GM23338 (cell line): ENCODE measurements at regions not wholly inside any gene's neighbourhood (a gene's known extent, or its start where the extent isn't known, plus 50 kb on each side); places are given as distances from the start of the nearest gene placed in this dataset.

ENCODE experiments used
- ATAC-seq: fragments of 200-7000 bp; cut with Tn5 transposase; 3 replicates; pipeline ENCODE4 v1.9.1; 2020
- DNase-seq: peaks from one replicate; pipeline ENCODE4 v3.0.0-alpha.2; 2015; ENCODE audit warnings: low spot score
- H2AFZ ChIP-seq: fragments of 200-600 bp; sonication (generic); 2 replicates; pipeline ENCODE4 v1.8.0; 2016; ENCODE audit warnings: antibody characterized with exemption, mild to moderate bottlenecking, moderate library complexity
- H3F3A ChIP-seq: fragments of 200-600 bp; sonication (generic); replicated peaks from 2 replicates; pipeline ENCODE4 v1.8.0; 2017; ENCODE audit warnings: antibody characterized with exemption, mixed run types, low read depth
- H3K27ac ChIP-seq: fragments of 200-600 bp; sonication (generic); 2 replicates; pipeline ENCODE4 v1.6.1; 2016; ENCODE audit warnings: low read depth
- H3K27me3 ChIP-seq: fragments of 200-600 bp; sonication (generic); 2 replicates; pipeline ENCODE4 v1.8.0; 2016; ENCODE audit warnings: mild to moderate bottlenecking, mixed run types, moderate library complexity; ENCODE audit not compliant: insufficient read depth
- H3K36me3 ChIP-seq: fragments of 200-600 bp; sonication (generic); 2 replicates; pipeline ENCODE4 v1.8.0; 2016; ENCODE audit warnings: mild to moderate bottlenecking; ENCODE audit not compliant: insufficient read depth
- H3K4me1 ChIP-seq: fragments of 200-600 bp; sonication (generic); 2 replicates; pipeline ENCODE4 v1.8.0; 2016; ENCODE audit warnings: mild to moderate bottlenecking, moderate library complexity; ENCODE audit not compliant: insufficient read depth
- H3K4me2 ChIP-seq: fragments of 200-600 bp; sonication (generic); 2 replicates; pipeline ENCODE4 v1.7.1; 2017; ENCODE audit warnings: mixed run types
- H3K4me3 ChIP-seq: fragments of 200-600 bp; sonication (generic); 2 replicates; pipeline ENCODE4 v1.6.1; 2016; ENCODE audit warnings: mixed run types
- H3K79me2 ChIP-seq: fragments of 200-600 bp; sonication (generic); replicated peaks from 2 replicates; pipeline ENCODE4 v1.8.0; 2017; ENCODE audit warnings: mild to moderate bottlenecking; ENCODE audit not compliant: insufficient read depth
- H3K9me2 ChIP-seq: fragments of 200-600 bp; sonication (generic); 2 replicates; pipeline ENCODE4 v1.8.0; 2017; ENCODE audit not compliant: insufficient read depth
- H4K20me1 ChIP-seq: fragments of 200-600 bp; sonication (generic); replicated peaks from 2 replicates; pipeline ENCODE4 v1.8.0; 2017; ENCODE audit warnings: mild to moderate bottlenecking; ENCODE audit not compliant: insufficient read depth
- H3K27ac Mint-ChIP-seq: 2 replicates; pipeline ENCODE4 v1.8.0; 2020; ENCODE audit warnings: inconsistent platforms, mild to moderate bottlenecking, moderate library complexity, mixed read lengths
- H3K27me3 Mint-ChIP-seq: 3 replicates; pipeline ENCODE4 v1.8.0; 2022; ENCODE audit warnings: low read depth, mild to moderate bottlenecking, moderate library complexity, mixed read lengths, inconsistent platforms; ENCODE audit not compliant: insufficient read depth, poor library complexity
- H3K36me3 Mint-ChIP-seq: 3 replicates; pipeline ENCODE4 v1.8.0; 2021; ENCODE audit warnings: low read depth, mild to moderate bottlenecking, inconsistent platforms, moderate library complexity, mixed read lengths
- H3K4me1 Mint-ChIP-seq: 3 replicates; pipeline ENCODE4 v1.8.0; 2020; ENCODE audit warnings: mild to moderate bottlenecking, inconsistent platforms, mixed read lengths
- H3K4me3 Mint-ChIP-seq: 3 replicates; pipeline ENCODE4 v1.8.0; 2021; ENCODE audit warnings: moderate library complexity, mild to moderate bottlenecking, inconsistent platforms, mixed read lengths
- H3K9me3 Mint-ChIP-seq: 3 replicates; pipeline ENCODE4 v1.8.0; 2020; ENCODE audit warnings: moderate library complexity, mild to moderate bottlenecking, inconsistent platforms, mixed read lengths
- CTCF ChIP-seq, 2 experiments: fragments of 200-600 bp in 1 of 2; sonication (generic) in 1 of 2; conservative IDR thresholded peaks; 2 replicates each; pipeline versions ENCODE4 v1.5.1 to v1.6.1; 2016 to 2017; ENCODE audit warnings: antibody characterized with exemption in 2 of 2, low read depth in 2 of 2, mild to moderate bottlenecking in 2 of 2, moderate library complexity in 1 of 2
- ETS1 ChIP-seq: IDR thresholded peaks from 2 replicates; pipeline ENCODE4 v1.6.1; 2016; ENCODE audit warnings: antibody characterized with exemption
- EZH2 ChIP-seq: fragments of 200-600 bp; sonication (generic); IDR thresholded peaks from one replicate; pipeline ENCODE4 v1.8.0; 2017; ENCODE audit warnings: antibody characterized with exemption, mild to moderate bottlenecking, low read depth; ENCODE audit not compliant: unreplicated experiment
- EZH2phosphoT487 ChIP-seq: fragments of 200-600 bp; sonication (generic); IDR thresholded peaks from one replicate; pipeline ENCODE4 v1.8.1; 2018; ENCODE audit warnings: antibody characterized with exemption; ENCODE audit not compliant: unreplicated experiment
- JUNB ChIP-seq: IDR thresholded peaks from one replicate; pipeline ENCODE4 v1.6.1; 2016; ENCODE audit warnings: antibody characterized with exemption; ENCODE audit not compliant: unreplicated experiment
- NANOG ChIP-seq: IDR thresholded peaks from 2 replicates; pipeline ENCODE4 v1.6.1; 2016; ENCODE audit warnings: antibody characterized with exemption, borderline replicate concordance
- POLR2AphosphoS5 ChIP-seq: IDR thresholded peaks from 2 replicates; pipeline ENCODE4 v1.6.1; 2016; ENCODE audit warnings: antibody characterized with exemption, low read depth
- ZNF114 ChIP-seq: fragments of 250-450 bp; sonication (Bioruptor Pico); IDR thresholded peaks from 2 replicates; pipeline ENCODE4 v1.5.0; 2020; ENCODE audit warnings: mild to moderate bottlenecking, moderate library complexity
- ZNF331 ChIP-seq: fragments of 250-450 bp; sonication (Bioruptor Pico); IDR thresholded peaks from 2 replicates; pipeline ENCODE4 v1.5.0; 2020; ENCODE audit warnings: low read depth, mild to moderate bottlenecking, moderate library complexity
- TF ChIP-seq, protein P1 (sequence below): IDR thresholded peaks from one replicate; pipeline ENCODE4 v1.6.1; 2018; ENCODE audit warnings: antibody characterized with exemption; ENCODE audit not compliant: unreplicated experiment

DNA sequence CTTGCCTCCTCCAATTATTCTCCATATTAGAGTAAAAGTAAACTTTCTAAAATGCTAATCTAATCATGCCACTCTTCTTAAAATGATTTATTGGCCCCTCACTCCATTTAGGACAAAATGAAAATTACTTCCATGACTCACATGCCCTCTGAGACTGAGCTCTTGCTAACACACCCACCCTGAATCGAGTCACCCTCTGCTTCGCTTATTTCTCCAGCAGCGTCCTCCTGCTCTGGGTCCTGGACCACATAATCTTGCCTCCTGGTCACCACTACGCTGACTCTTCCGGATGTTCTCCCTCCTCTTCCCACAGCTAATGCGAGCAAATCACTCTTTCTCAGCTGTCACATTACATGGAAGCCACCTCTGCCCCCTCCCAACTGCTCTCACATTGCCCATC lies 384.0 kb upstream of the FZD8 start:
- Mint-ChIP-seq H3K4me1 (no peaks in the 10 kb centered on the region), H3K36me3 (no peaks in the 10 kb centered on the region), H3K4me3 (no peak overlapping the region), H3K9me3 (peaks cover 3% of the 10 kb centered on the region; the same call in 1 of the 3 replicates), H3K27ac (no peak overlapping the region), H3K27me3 (no peaks in the 10 kb centered on the region)
- Histone ChIP-seq H3K27ac (no peak overlapping the region), H3K4me2 (no peak overlapping the region), H3K27me3 (no peaks in the 10 kb centered on the region), H3K9me2 (0 out of 2 replicates have a peak, but pooled peaks cover 11% of the 10 kb centered on the region), H4K20me1 (no peaks in the 10 kb centered on the region), H3K79me2 (no peaks in the 10 kb centered on the region), H3F3A (no peaks in the 10 kb centered on the region), H3K4me1 (peaks cover 3% of the 10 kb centered on the region; the same call in 1 of the 2 replicates), H3K36me3 (no peaks in the 10 kb centered on the region), H2AFZ (no peak overlapping the region), H3K4me3 (no peak overlapping the region)
- DNase-seq, result no peak
- ATAC-seq, result no peak
- TF ChIP-seq EZH2phosphoT487 (no peak), POLR2AphosphoS5 (no peak)

DNA sequence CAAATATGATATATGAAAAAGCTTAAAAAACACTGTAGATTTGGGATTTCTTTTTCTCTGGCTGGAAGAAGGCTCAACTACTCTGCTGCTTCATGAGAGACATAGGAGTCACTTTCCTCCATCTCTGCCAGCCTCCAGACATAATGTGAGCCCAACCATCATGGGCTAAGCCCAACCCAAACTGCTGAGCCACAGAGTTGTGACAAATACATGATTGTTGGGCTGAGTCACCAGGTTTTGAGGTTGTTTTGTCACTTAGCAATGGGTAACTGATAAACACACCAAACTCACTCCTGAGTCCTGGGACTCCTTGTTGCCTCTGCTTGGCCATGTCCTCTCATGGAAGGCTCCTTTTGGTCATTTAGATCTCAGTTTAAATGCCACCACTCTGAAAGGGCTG lies 381.8 kb upstream of the FZD8 start:
- H3K27ac ChIP-seq, result no peak overlapping the region
- no peak for ATAC-seq
- Mint-ChIP-seq H3K4me3 (no peak overlapping the region), H3K36me3 (no peaks in the 10 kb centered on the region), H3K27ac (no peak overlapping the region), H3K4me1 (no peaks in the 10 kb centered on the region), H3K9me3 (peaks cover 3% of the 10 kb centered on the region; the same call in 1 of the 3 replicates), H3K27me3 (no peaks in the 10 kb centered on the region)
- H3K36me3 ChIP-seq, result no peaks in the 10 kb centered on the region
- no peaks in the 10 kb centered on the region for H4K20me1 ChIP-seq
- 0 out of 2 replicates have a peak, but pooled peaks cover 11% of the 10 kb centered on the region for H3K9me2 ChIP-seq
- no peaks in the 10 kb centered on the region for H3K27me3 ChIP-seq
- H3K4me3 ChIP-seq, result no peak overlapping the region
- H3K79me2 ChIP-seq, result no peaks in the 10 kb centered on the region
- no peak overlapping the region for H3K4me2 ChIP-seq
- H3K4me1 ChIP-seq, result 0 out of 2 replicates have a peak, but pooled peaks cover under 1% of the 10 kb centered on the region
- peak; percentile 7 for DNase-seq
- no peak overlapping the region for H2AFZ ChIP-seq
- no peaks in the 10 kb centered on the region for H3F3A ChIP-seq
- TF ChIP-seq NANOG (no peak), EZH2phosphoT487 (no peak), EZH2 (no peak), ZNF331 (CRISPR knock-in tag) (no peak), JUNB (no peak), CTCF (conservative IDR thresholded peaks at IDR 0.05; ENCODE audit: low read depth in 2 of 2) (no peak), ETS1 (no peak), ZNF114 (CRISPR knock-in tag) (no peak), POLR2AphosphoS5 (no peak)
- TF ChIP-seq, protein P1, sequence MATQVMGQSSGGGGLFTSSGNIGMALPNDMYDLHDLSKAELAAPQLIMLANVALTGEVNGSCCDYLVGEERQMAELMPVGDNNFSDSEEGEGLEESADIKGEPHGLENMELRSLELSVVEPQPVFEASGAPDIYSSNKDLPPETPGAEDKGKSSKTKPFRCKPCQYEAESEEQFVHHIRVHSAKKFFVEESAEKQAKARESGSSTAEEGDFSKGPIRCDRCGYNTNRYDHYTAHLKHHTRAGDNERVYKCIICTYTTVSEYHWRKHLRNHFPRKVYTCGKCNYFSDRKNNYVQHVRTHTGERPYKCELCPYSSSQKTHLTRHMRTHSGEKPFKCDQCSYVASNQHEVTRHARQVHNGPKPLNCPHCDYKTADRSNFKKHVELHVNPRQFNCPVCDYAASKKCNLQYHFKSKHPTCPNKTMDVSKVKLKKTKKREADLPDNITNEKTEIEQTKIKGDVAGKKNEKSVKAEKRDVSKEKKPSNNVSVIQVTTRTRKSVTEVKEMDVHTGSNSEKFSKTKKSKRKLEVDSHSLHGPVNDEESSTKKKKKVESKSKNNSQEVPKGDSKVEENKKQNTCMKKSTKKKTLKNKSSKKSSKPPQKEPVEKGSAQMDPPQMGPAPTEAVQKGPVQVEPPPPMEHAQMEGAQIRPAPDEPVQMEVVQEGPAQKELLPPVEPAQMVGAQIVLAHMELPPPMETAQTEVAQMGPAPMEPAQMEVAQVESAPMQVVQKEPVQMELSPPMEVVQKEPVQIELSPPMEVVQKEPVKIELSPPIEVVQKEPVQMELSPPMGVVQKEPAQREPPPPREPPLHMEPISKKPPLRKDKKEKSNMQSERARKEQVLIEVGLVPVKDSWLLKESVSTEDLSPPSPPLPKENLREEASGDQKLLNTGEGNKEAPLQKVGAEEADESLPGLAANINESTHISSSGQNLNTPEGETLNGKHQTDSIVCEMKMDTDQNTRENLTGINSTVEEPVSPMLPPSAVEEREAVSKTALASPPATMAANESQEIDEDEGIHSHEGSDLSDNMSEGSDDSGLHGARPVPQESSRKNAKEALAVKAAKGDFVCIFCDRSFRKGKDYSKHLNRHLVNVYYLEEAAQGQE, result no peak
